CD4-positive, alpha-beta T cell treated with Interferon alpha-2 for 1 hour (primary cell): ENCODE measurements at regions not wholly inside any gene's neighbourhood (a gene's known extent, or its start where the extent isn't known, plus 50 kb on each side); places are given as distances from the start of the nearest gene placed in this dataset.
"Not testable (repeated sequence)": the region's sequence is repeated elsewhere in the genome, so short reads cannot be mapped to it uniquely, and the experiment has no call there.

Source experiments
- DNase-seq, 2 donors: peaks; one replicate each; pipeline ENCODE4 v3.0.0-alpha.2; 2020 to 2022

DNA sequence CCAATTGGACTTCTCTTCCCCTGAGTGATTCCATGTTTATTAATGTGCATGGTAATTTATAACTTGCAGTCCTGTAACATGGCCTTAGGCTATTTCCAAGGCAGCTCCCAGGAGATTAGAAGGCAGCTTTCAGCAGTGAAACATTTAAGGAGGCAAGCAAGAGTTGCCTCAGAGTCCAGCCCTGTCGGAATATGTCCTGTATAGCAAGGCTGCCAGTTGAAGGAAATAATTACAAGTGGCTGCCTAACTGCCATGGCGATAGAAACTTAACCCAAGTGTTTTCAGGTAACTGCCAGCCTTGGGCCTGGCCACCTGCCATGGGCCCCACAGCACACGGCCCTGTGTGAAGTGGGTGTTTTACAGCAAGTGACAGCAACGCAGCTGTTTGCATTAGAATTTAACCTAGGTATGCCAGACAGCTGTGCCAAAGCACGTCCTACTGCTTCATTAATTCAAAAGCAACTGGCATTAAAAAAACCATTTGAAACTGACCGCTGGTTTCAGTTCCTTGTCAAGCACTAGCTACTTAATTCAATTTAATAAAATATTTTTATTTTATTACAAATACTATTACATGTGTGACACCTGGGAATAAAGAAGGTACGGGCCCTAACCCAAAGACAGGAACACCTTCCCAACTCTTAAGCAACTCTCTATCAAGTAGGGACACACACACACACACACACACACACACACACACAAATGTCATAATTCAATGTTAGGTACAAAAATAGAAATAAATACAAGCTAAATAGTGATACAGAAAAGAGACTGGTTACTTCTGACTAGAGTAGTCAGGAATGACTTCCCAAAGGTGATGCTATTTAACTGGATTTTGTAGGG is 151.8 kb upstream of the HEY2 start:
- no peak for DNase-seq

DNA sequence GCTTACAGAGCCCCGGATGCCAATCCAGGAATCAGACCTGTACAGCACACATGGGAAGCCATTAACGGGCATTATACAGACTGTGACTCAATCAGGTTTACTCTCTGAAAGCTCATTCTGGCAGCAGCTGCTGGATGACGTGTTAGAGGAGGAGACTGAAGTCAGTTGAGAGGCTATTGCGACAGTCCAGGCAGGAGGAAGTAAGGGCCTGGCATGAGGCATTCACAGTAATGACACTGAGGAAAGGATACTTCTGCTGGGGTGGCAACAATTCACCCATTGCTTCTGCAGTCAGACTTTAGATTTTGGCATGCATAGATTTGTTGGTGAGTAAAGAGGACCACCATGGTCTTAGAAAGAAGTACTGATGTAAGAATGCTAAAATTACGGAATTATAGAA is 151.0 kb upstream of the HEY2 start:
- DNase-seq: peak in 1 of 2 donors; percentile 50

DNA sequence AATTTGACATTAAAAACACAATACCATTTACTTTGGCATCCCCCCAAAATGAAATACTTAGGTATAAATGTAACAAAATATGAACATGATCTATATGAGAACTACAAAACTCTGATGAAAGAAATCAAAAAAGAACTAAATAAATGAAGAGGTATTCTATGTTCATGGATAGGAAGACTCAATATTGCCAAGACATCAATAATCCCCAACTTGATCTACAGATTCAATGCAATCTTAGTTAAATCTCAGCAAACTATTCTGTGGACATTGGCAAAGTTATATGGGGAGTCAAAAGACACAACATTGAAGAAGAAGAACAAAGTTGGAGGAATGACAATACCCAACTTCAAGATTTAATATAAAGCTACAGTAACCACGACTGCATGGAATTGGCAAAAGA is 145.2 kb upstream of the HEY2 start:
- DNase-seq: no peak

DNA sequence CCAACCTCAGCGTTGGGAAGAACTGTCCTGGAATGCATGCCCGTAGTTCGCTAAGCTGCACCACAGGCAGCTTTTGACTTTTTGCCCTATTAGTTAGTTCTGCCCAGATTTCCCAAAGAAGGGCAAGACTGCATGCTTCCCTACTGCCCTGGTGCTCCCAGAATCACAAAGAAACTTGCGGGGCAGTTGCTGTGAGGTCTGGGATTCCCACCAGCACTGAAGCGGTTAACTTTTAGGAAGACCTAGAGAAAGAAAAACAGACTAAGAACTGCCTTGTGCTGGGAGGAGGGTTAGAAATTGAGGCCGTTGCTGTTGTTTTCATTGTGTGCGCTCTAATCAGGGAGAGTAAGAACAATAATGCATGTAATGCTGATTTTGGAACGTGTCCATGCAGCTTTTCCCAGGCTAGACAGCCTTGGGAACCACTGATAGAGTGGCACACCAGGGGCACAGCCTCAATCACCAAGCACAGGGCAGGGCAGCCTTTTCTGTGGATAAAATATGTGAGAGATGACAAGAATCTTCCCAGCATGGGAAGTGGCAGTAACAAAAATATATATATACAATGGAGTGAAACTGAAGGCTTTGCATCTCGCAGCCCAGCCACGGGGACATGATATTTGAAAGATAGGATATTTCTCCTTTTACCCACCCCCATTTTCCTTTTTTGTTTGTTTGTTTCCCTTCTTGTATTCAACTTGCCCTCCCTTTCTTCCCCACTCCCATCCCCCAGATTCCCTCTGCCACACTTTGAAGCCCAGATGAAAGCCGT is 137.7 kb upstream of the HEY2 start:
- DNase-seq: no peak

GRCh38 chr6:125612345-125612846 is 137.0 kb upstream of the HEY2 start:
- no peak for DNase-seq

GRCh38 chr6:125618629-125619028 is 130.8 kb upstream of the HEY2 start:
- DNase-seq: no peak

DNA sequence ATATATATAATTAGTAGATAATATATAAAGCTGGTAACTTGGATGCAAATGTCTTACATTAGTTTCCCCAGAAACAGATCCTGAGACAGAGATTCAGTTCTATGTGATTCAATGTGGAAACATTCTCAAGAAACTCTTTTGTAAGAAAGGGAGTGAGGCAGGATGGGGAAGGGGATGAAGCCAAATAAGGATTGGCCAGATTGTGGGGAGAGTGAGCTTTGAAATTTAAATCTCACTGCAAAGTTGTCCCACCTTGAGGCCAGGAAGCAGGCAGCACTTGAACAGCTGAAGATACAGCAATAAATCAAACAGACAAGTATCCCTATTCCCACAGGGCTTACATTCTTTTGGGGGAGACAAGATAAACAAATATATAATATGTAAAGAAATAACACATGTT is 126.3 kb upstream of the HEY2 start:
- DNase-seq: no peak

DNA sequence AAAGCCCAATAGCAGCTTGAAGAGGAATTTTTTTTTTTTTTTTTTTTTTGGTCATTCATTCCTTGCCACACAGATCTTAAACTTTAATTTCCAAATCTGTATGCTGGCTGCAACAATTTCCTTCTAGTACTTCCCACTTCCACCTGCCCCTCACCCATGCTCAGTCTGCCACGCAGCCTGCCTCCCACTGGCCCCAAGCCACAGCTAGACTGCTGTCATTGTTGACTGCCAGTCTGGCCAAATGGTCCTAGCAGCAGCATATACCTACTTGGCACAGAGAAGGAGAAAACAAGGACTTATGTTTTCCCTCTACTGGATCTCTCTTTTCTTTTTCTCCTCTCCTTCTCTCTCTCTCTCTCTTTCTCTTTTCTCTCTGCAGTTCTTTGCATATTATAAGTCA is 118.3 kb upstream of the HEY2 start:
- no peak for DNase-seq

DNA sequence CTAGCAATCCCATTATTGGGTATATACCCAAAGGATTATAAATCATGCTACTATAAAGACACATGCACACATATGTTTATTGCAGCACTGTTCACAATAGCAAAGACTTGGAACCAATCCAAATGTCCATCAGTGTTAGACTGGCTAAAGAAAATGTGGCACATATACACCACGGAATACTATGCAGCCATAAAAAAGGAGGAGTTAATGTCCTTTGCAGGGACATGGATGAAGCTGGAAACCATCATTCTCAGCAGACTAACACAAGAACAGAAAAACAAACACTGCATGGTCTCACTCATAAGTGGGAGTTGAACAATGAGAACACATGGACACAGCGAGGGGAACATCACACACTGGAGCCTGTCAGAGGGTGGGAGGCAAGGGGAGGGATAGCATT is 113.4 kb upstream of the HEY2 start:
- DNase-seq: not testable (repeated sequence)

GRCh38 chr6:125636671-125637070 is 112.8 kb upstream of the HEY2 start:
- no peak for DNase-seq

- DNase-seq: no peak
Observed at GRCh38 chr6:125637207-125637606, 112.2 kb upstream of the HEY2 start.

GRCh38 chr6:125639466-125640020 is 109.9 kb upstream of the HEY2 start:
- no peak for DNase-seq

DNA sequence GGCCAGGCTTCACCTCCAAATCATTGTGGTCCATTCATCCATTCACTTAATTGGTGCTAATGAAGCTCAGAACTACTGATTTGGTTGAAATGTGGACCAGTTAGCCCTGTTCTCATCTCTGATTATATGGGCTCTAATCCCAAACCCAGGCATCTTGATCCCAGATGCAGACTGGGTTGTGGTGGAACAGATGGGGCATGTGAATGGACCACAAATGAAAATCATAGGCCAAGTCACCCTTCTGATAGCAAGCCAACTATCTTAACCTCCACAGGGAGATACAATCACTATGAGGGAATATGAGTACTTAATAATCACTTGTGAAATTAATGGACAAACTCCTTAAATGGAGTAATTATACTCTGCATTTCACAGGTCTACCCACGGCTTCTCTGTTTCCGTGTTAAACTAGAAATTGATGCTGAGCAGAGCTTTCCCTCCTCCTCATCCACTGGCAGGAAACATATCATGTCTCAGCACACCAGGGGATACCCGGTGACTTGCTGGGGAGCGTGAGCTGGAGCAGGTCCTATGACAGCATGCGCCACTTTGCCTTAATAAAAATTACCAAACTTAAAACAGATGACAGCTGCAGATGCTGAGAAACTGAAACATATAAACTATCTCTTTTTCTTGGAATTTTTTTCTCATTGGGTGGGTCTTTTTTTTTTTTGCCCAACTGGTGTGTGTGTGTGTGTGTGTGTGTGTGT is 108.8 kb upstream of the HEY2 start:
- DNase-seq: no peak

- DNase-seq: not testable (repeated sequence)
Observed at GRCh38 chr6:125643967-125644661, 105.3 kb upstream of the HEY2 start.

GRCh38 chr6:125647391-125647790 is 102.0 kb upstream of the HEY2 start:
- DNase-seq: no peak

GRCh38 chr6:125653752-125654151 is 95.7 kb upstream of the HEY2 start:
- DNase-seq: not testable (repeated sequence)

- DNase-seq: no peak
Observed at GRCh38 chr6:125655511-125655910, 93.9 kb upstream of the HEY2 start.

GRCh38 chr6:125656287-125656870 is 93.1 kb upstream of the HEY2 start:
- DNase-seq: no peak

- DNase-seq: no peak
Observed at GRCh38 chr6:125658136-125658535, 91.3 kb upstream of the HEY2 start.

DNA sequence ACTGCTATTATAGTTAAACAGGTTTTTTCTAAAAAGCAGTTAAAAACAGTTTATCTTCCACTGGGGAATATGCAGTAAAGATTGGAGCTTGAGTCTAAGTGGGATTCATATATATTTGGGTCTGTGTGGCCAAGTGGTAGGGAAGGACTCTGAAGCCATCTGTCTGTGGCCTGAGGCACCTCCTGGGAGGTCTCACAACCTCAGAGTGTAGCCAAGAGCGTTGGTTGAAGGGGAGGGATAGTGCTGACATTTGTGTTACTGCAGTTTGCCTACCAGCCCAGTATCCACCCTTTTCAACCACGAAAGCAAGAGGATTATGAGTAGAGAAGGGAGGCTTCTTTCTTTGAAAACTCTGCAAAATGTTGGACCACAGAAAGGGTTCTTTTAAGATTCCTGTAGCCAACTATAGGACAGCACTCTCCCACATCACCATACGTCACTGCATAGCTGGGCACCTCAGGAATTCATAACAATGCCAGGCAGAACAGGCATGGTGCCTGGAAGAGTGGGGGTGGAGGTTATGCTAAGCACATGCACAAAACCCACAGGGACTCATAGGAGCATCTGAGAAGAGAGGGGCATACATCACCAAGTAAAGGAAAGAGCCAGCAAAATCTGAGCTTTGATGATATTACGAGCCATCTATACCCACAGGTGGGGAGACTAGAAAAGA is 90.5 kb upstream of the HEY2 start:
- DNase-seq: no peak

GRCh38 chr6:125659887-125660286 is 89.5 kb upstream of the HEY2 start:
- DNase-seq: no peak
